OCI-LY7 (cell line): ENCODE measurements at regions not wholly inside any gene's neighbourhood (a gene's known extent, or its start where the extent isn't known, plus 50 kb on each side); places are given as distances from the start of the nearest gene placed in this dataset.

Experiments
- EZH2phosphoT487 ChIP-seq: fragments of 200-600 bp; sonication (generic); IDR thresholded peaks from 2 replicates; pipeline ENCODE4 v1.6.1; 2018; ENCODE audit warnings: low read depth, borderline replicate concordance, mild to moderate bottlenecking, mixed run types, antibody characterized with exemption, low read length, moderate library complexity, mixed read lengths
- TF ChIP-seq, protein P1 (sequence below): fragments of 200-600 bp; sonication (generic); conservative IDR thresholded peaks from 2 replicates; pipeline ENCODE4 v1.5.1; 2014; ENCODE audit warnings: mild to moderate bottlenecking, antibody characterized with exemption, low read length, moderate library complexity, mixed read lengths

DNA sequence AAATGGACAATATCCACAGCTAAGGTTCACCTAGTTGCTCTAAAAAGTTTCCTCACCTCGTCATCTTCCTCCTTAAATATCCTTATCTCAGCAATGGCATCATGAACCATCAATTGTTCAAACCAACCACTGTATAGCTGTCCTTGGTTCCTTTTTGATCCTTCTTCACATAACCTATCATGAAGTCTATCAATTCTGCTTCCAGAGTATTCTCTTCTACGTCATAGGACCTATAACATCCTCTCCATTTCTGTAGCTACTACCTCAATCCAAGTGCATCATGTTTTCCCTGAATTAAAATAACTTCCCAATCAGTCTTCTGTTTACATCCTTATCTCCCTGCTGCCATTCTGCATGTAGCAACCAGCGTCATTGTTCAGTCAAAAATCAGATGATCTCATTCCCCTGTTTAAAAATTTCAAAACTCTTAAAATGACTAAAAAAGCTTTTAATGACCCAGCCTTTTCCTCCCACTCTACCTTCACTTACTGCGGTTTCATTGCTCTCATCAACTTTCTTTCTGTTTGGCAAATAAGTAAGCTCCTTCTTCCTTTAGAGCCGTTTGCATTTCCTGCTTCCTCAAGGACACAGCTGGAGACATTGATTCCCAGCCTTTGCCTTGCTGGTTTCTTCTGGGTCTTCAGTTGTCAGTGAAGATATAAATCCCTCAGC, 223.9 kb upstream of the MIR17HG start:
- TF ChIP-seq, protein P1, sequence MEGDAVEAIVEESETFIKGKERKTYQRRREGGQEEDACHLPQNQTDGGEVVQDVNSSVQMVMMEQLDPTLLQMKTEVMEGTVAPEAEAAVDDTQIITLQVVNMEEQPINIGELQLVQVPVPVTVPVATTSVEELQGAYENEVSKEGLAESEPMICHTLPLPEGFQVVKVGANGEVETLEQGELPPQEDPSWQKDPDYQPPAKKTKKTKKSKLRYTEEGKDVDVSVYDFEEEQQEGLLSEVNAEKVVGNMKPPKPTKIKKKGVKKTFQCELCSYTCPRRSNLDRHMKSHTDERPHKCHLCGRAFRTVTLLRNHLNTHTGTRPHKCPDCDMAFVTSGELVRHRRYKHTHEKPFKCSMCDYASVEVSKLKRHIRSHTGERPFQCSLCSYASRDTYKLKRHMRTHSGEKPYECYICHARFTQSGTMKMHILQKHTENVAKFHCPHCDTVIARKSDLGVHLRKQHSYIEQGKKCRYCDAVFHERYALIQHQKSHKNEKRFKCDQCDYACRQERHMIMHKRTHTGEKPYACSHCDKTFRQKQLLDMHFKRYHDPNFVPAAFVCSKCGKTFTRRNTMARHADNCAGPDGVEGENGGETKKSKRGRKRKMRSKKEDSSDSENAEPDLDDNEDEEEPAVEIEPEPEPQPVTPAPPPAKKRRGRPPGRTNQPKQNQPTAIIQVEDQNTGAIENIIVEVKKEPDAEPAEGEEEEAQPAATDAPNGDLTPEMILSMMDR: no peak
- TF ChIP-seq EZH2phosphoT487: no peak
